ENCODE measurements at regions not wholly inside any gene's neighbourhood (a gene's known extent, or its start where the extent isn't known, plus 50 kb on each side); places are given as distances from the start of the nearest gene placed in this dataset.

GRCh38 chr5:124451721-124452383, 294.6 kb downstream of the ZNF608 start:
- Histone ChIP-seq H3K27me3 (no peaks in the 10 kb centered on the region), H3K4me1 (no peaks in the 10 kb centered on the region), H3K4me3 (no peak overlapping the region), H3K27ac (no peak overlapping the region), H3K9me3 (no peaks in the 10 kb centered on the region), H3K9ac (ENCODE audit: low read depth in 2 of 2, low read length in 2 of 2) (no peak overlapping the region), H3K36me3 (no peaks in the 10 kb centered on the region)
- DNase-seq: no peak
- TF ChIP-seq CTCF (IDR thresholded peaks at IDR 0.05): no peak
- intact Hi-C loops (cut with DNase I): no loop called here

- Histone ChIP-seq H3K27me3 (no peaks in the 10 kb centered on the region), H3K4me1 (no peaks in the 10 kb centered on the region), H3K9ac (ENCODE audit: low read depth in 2 of 2, low read length in 2 of 2) (no peak overlapping the region), H3K4me3 (no peak overlapping the region), H3K36me3 (no peaks in the 10 kb centered on the region), H3K9me3 (no peaks in the 10 kb centered on the region), H3K27ac (no peak overlapping the region)
- intact Hi-C loops (cut with DNase I): no loop called here
- no peak for TF ChIP-seq CTCF (IDR thresholded peaks at IDR 0.05)
- DNase-seq: no peak
These were observed 300.3 kb downstream of the ZNF608 start for GRCh38 chr5:124446120-124446519.

GRCh38 chr5:124445070-124445619, 301.3 kb downstream of the ZNF608 start:
- Histone ChIP-seq H3K36me3 (no peaks in the 10 kb centered on the region), H3K27me3 (no peaks in the 10 kb centered on the region), H3K9me3 (no peaks in the 10 kb centered on the region), H3K27ac (no peak overlapping the region), H3K4me1 (no peaks in the 10 kb centered on the region), H3K4me3 (no peak overlapping the region), H3K9ac (ENCODE audit: low read depth in 2 of 2, low read length in 2 of 2) (no peak overlapping the region)
- DNase-seq: no peak
- intact Hi-C loops (cut with DNase I): no loop called here
- TF ChIP-seq CTCF (IDR thresholded peaks at IDR 0.05): no peak

- no peak for DNase-seq
- no peak overlapping the region for H3K4me3 ChIP-seq
- H3K9me3 ChIP-seq: no peaks in the 10 kb centered on the region
- H3K36me3 ChIP-seq: no peaks in the 10 kb centered on the region
- intact Hi-C loops (cut with DNase I): no loop called here
- H3K27ac ChIP-seq: no peak overlapping the region
- no peak overlapping the region for H3K9ac ChIP-seq (ENCODE audit: low read depth in 2 of 2, low read length in 2 of 2)
- no peak for TF ChIP-seq CTCF (IDR thresholded peaks at IDR 0.05)
- no peaks in the 10 kb centered on the region for H3K4me1 ChIP-seq
- H3K27me3 ChIP-seq: no peaks in the 10 kb centered on the region
These were observed 302.2 kb downstream of the ZNF608 start for GRCh38 chr5:124444147-124444775.

GRCh38 chr5:124440471-124440870, 306.0 kb downstream of the ZNF608 start:
- Histone ChIP-seq H3K27me3 (no peaks in the 10 kb centered on the region), H3K9me3 (no peaks in the 10 kb centered on the region), H3K36me3 (no peaks in the 10 kb centered on the region), H3K27ac (no peak overlapping the region), H3K9ac (ENCODE audit: low read depth in 2 of 2, low read length in 2 of 2) (no peak overlapping the region), H3K4me3 (no peak overlapping the region), H3K4me1 (no peaks in the 10 kb centered on the region)
- intact Hi-C loops (cut with DNase I): no loop called here
- TF ChIP-seq CTCF (IDR thresholded peaks at IDR 0.05): no peak
- DNase-seq: no peak

All from colonic mucosa (tissue), 4 donors.